Sigmoid colon (tissue), 6 donors: ENCODE measurements at regions not wholly inside any gene's neighbourhood (a gene's known extent, or its start where the extent isn't known, plus 50 kb on each side); places are given as distances from the start of the nearest gene placed in this dataset.

Experiments
- DNase-seq: peaks from one replicate; pipeline ENCODE4 v3.0.0-alpha.2; 2019
- H3K27ac ChIP-seq, 4 donors: fragments of 200-600 bp; sonication (generic); one replicate each; pipeline ENCODE4 v1.5.1; 2016 to 2019; ENCODE audit warnings: mild to moderate bottlenecking in 1 of 4
- H3K27me3 ChIP-seq, 3 donors: fragments of 200-600 bp; sonication (generic); one replicate each; pipeline ENCODE4 v1.5.1; 2019; ENCODE audit warnings: mild to moderate bottlenecking in 1 of 3
- H3K36me3 ChIP-seq, 4 donors: fragments of 200-600 bp; sonication (generic); one replicate each; pipeline ENCODE4 v1.5.1; 2016 to 2019
- H3K4me1 ChIP-seq, 4 donors: fragments of 200-600 bp; sonication (generic); one replicate each; pipeline ENCODE4 v1.5.1; 2017 to 2019
- H3K4me3 ChIP-seq, 4 donors: fragments of 200-600 bp; sonication (generic); one replicate each; pipeline ENCODE4 v1.5.1; 2017 to 2019; ENCODE audit warnings: mild to moderate bottlenecking in 2 of 4, moderate library complexity in 1 of 4
- H3K9me3 ChIP-seq, 4 donors: fragments of 200-600 bp in 3 of 4; sonication (generic) in 3 of 4; one replicate each; pipeline versions ENCODE4 v1.5.1 to v1.6.1; 2013 to 2019
- EP300 ChIP-seq, 4 donors: sonication (generic); formaldehyde crosslinking; IDR thresholded peaks; one replicate each; pipeline ENCODE4 v1.6.1; 2017; ENCODE audit warnings: antibody characterized with exemption in 4 of 4
- POLR2A ChIP-seq, 2 donors: fragments of 450-650 bp; IDR thresholded peaks; one replicate each; pipeline ENCODE4 v1.6.1; 2016; ENCODE audit warnings: antibody characterized with exemption in 2 of 2, mild to moderate bottlenecking in 2 of 2, moderate library complexity in 2 of 2
- POLR2AphosphoS5 ChIP-seq, 4 donors: sonication (generic); formaldehyde crosslinking; IDR thresholded peaks; one replicate each; pipeline ENCODE4 v1.6.1; 2017; ENCODE audit warnings: antibody characterized with exemption in 4 of 4
- WGBS, 2 donors: extraction: QIAGEN DNeasy Blood & Tissue Kit; methylation state at CpG; one replicate each; pipeline ENCODE4 v1.1.7; 2013; 5-methylcytosine and 5-hydroxymethylcytosine counted together
- intact Hi-C: fragments of 100-400 bp; cut with DNase I; formaldehyde crosslinking; loops from one replicate; pipeline ENCODE4 v1.15.1; 2023
- TF ChIP-seq, protein P1 (sequence below), 4 experiments: fragments of 450-650 bp in 3 of 4; fragments of 200-600 bp in 1 of 4; IDR thresholded peaks; one replicate each; pipeline ENCODE4 v1.5.1; 2016 to 2019; ENCODE audit warnings: antibody characterized with exemption in 4 of 4, mild to moderate bottlenecking in 3 of 4, moderate library complexity in 2 of 4
- donor health status: healthy with polysubstance abuse.
- donor health status: healthy.

DNA sequence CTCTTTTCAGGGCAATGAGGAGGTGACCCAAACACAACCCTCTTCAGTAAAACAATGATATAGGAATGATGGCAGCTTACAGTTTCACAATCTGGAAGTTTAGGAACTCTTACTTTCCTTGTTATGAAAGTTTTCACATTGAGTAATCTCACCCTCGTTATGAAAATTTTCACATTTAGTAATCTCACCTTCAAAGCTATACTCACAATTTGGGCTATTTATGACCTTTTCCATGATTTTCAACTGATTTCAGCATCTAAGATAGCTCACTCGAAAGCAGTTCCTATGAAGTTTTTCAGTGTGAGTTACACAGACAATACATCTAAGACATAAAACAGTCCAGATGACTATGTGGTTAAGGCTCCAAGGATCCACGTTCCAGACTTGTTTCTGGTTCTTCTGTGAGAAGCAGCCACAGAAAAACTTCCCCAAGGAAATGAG lies 57.1 kb downstream of the FOXD1 start:
- H3K9me3 ChIP-seq = no peaks in the 10 kb centered on the region
- intact Hi-C loops = no loop called here
- H3K4me3 ChIP-seq = no peak overlapping the region
- TF ChIP-seq POLR2AphosphoS5 (IDR thresholded peaks at IDR 0.05) (no peak), EP300 (IDR thresholded peaks at IDR 0.05) (no peak), POLR2A (IDR thresholded peaks at IDR 0.05) (no peak)
- TF ChIP-seq, protein P1, sequence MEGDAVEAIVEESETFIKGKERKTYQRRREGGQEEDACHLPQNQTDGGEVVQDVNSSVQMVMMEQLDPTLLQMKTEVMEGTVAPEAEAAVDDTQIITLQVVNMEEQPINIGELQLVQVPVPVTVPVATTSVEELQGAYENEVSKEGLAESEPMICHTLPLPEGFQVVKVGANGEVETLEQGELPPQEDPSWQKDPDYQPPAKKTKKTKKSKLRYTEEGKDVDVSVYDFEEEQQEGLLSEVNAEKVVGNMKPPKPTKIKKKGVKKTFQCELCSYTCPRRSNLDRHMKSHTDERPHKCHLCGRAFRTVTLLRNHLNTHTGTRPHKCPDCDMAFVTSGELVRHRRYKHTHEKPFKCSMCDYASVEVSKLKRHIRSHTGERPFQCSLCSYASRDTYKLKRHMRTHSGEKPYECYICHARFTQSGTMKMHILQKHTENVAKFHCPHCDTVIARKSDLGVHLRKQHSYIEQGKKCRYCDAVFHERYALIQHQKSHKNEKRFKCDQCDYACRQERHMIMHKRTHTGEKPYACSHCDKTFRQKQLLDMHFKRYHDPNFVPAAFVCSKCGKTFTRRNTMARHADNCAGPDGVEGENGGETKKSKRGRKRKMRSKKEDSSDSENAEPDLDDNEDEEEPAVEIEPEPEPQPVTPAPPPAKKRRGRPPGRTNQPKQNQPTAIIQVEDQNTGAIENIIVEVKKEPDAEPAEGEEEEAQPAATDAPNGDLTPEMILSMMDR (IDR thresholded peaks at IDR 0.05) = no peak
- H3K36me3 ChIP-seq = no peaks in the 10 kb centered on the region
- peaks cover 0 to 12% (median 5%) of the 10 kb centered on the region in 4 donors for H3K4me1 ChIP-seq
- no peak overlapping the region for H3K27ac ChIP-seq
- DNase-seq = no peak
- no peaks in the 10 kb centered on the region for H3K27me3 ChIP-seq
- WGBS, 2 donors = 60 to 84% methylated on average over 3 of the region's 3 CpGs

DNA sequence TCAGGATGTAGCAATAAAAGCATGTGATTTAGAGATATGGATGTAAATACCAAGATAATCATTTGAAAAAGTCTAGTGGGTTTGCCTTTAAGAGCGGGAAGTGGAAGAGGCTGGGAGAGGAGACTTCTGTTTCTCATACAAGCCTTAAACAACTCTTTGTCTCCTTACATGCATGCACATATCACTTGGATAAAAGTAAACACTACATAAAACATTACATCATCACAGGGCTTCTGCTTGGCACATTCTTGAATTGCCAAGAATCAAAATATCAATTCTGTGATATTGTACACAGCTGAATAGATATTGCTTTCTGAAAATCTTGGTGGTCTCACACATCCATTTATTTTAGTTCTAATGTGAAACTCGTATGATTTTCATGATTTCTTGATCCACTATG lies 57.6 kb downstream of the FOXD1 start:
- intact Hi-C loops = no loop called here
- Histone ChIP-seq H3K4me1 (peaks cover 0 to 12% (median 5%) of the 10 kb centered on the region in 4 donors), H3K36me3 (no peaks in the 10 kb centered on the region), H3K4me3 (no peak overlapping the region), H3K27me3 (no peaks in the 10 kb centered on the region), H3K27ac (no peak overlapping the region), H3K9me3 (no peaks in the 10 kb centered on the region)
- no peak for DNase-seq
- WGBS, 2 donors = 20 to 61% methylated on average over 2 of the region's 2 CpGs
- TF ChIP-seq EP300 (IDR thresholded peaks at IDR 0.05) (no peak), POLR2AphosphoS5 (IDR thresholded peaks at IDR 0.05) (no peak), POLR2A (IDR thresholded peaks at IDR 0.05) (no peak)
- TF ChIP-seq, protein P1 (IDR thresholded peaks at IDR 0.05) = no peak

DNA sequence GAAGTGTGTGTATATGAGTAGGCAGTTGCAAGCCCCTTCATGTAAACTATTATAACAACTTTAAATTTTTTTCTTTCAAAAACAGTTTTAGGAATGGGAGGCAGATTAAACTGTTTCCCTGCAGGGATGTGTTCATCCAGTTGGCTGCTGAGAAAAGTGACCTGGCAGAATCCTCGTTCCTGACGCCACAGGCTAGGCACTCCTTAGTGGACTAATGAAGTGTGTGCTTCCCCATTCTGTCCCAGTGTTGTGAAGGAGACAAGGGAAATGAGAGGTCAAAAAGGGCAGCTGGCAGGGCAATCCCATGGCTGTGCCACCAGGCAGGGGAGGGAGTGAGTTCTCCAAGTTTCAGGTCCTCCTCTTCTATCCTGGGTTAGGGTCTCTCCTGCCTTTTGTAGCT lies 59.8 kb downstream of the FOXD1 start:
- Histone ChIP-seq H3K4me1 (peaks cover 0 to 12% (median 5%) of the 10 kb centered on the region in 4 donors), H3K27me3 (peaks cover 0 to 3% (median 0%) of the 10 kb centered on the region in 3 donors), H3K27ac (no peak overlapping the region), H3K4me3 (no peak overlapping the region), H3K36me3 (no peaks in the 10 kb centered on the region), H3K9me3 (peaks cover 2 to 11% (median 8%) of the 10 kb centered on the region in 4 donors)
- DNase-seq = no peak
- TF ChIP-seq EP300 (IDR thresholded peaks at IDR 0.05) = no peak
- TF ChIP-seq, protein P1 (IDR thresholded peaks at IDR 0.05) = no peak
- TF ChIP-seq POLR2AphosphoS5 (IDR thresholded peaks at IDR 0.05) = no peak
- TF ChIP-seq POLR2A (IDR thresholded peaks at IDR 0.05) = no peak
- 84 to 91% methylated on average over 2 of the region's 2 CpGs for WGBS, 2 donors
- intact Hi-C loops = no loop called here

DNA sequence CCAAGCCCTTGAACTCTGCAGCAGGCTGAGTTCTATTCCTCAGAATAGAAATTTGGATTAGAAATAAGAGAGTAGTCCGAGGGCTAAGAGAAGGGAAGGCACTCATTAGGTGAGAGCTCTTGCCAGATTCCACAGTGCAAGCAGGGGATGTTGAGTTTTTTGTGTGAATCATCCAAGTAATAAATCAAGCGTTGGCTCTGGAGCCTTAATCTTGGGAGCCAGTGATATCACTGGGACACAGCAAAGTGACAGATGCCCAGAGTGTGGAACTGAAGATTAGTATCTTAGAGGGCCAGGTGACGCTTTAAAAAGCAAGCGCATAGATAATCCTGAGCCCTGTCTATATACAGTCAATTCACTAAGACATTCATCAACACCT lies 60.3 kb downstream of the FOXD1 start:
- intact Hi-C loops = no loop called here
- peaks cover 0 to 12% (median 5%) of the 10 kb centered on the region in 4 donors for H3K4me1 ChIP-seq
- no peak overlapping the region for H3K27ac ChIP-seq
- peaks cover 6 to 11% (median 8%) of the 10 kb centered on the region in 4 donors for H3K9me3 ChIP-seq
- WGBS, 2 donors = 78 to 88% methylated on average over 4 of the region's 4 CpGs
- H3K4me3 ChIP-seq = no peak overlapping the region
- no peak for TF ChIP-seq EP300 (IDR thresholded peaks at IDR 0.05)
- TF ChIP-seq POLR2A (IDR thresholded peaks at IDR 0.05) = no peak
- TF ChIP-seq, protein P1 (IDR thresholded peaks at IDR 0.05) = no peak
- TF ChIP-seq POLR2AphosphoS5 (IDR thresholded peaks at IDR 0.05) = no peak
- H3K27me3 ChIP-seq = peaks cover 0 to 8% (median 0%) of the 10 kb centered on the region in 3 donors
- H3K36me3 ChIP-seq = no peaks in the 10 kb centered on the region
- DNase-seq = no peak
